Upper lobe of left lung (tissue), 6 donors: ENCODE measurements at regions not wholly inside any gene's neighbourhood (a gene's known extent, or its start where the extent isn't known, plus 50 kb on each side); places are given as distances from the start of the nearest gene placed in this dataset.

Experiments used
- ATAC-seq, 2 donors: fragments of 200-7000 bp; cut with Tn5 transposase; one replicate each; pipeline ENCODE4 v1.9.1; 2022; ENCODE audit warnings: mild to moderate bottlenecking in 2 of 2, moderate library complexity in 2 of 2; ENCODE audit not compliant: low FRiP score in 2 of 2
- DNase-seq, 2 donors: peaks; one replicate each; pipeline ENCODE4 v3.0.0-alpha.2; 2019 to 2020
- H3K27ac ChIP-seq, 4 donors: fragments of 200-600 bp; sonication (generic); one replicate each; pipeline ENCODE4 v1.5.1; 2016 to 2019
- H3K27me3 ChIP-seq, 4 donors: fragments of 200-600 bp; sonication (generic); one replicate each; pipeline ENCODE4 v1.5.1; 2017 to 2019
- H3K36me3 ChIP-seq, 4 donors: fragments of 200-600 bp; sonication (generic); one replicate each; pipeline ENCODE4 v1.5.1; 2016 to 2019
- H3K4me1 ChIP-seq, 4 donors: fragments of 200-600 bp; sonication (generic); one replicate each; pipeline ENCODE4 v1.5.1; 2018 to 2019
- H3K4me3 ChIP-seq, 4 donors: fragments of 200-600 bp; sonication (generic); one replicate each; pipeline ENCODE4 v1.5.1; 2017 to 2019; ENCODE audit warnings: mild to moderate bottlenecking in 2 of 4, moderate library complexity in 1 of 4
- H3K9me3 ChIP-seq, 4 donors: fragments of 200-600 bp; sonication (generic); one replicate each; pipeline ENCODE4 v1.5.1; 2018 to 2019
- CTCF ChIP-seq, 6 experiments: fragments of 450-650 bp in 4 of 6; fragments of 200-600 bp in 2 of 6; sonication (generic) in 2 of 6; IDR thresholded peaks; one replicate each; pipeline ENCODE4 v1.5.1; 2016 to 2019; ENCODE audit warnings: antibody characterized with exemption in 6 of 6
- EP300 ChIP-seq, 4 donors: sonication (generic); formaldehyde crosslinking; IDR thresholded peaks; one replicate each; pipeline ENCODE4 v1.5.1; 2017; ENCODE audit warnings: antibody characterized with exemption in 4 of 4, control low read depth in 2 of 4
- POLR2A ChIP-seq, 4 donors: fragments of 450-650 bp; IDR thresholded peaks; one replicate each; pipeline ENCODE4 v1.5.1; 2016 to 2017; ENCODE audit warnings: antibody characterized with exemption in 4 of 4, mild to moderate bottlenecking in 2 of 4
- POLR2AphosphoS5 ChIP-seq, 2 donors: sonication (generic); formaldehyde crosslinking; IDR thresholded peaks; one replicate each; pipeline ENCODE4 v1.5.1; 2017; ENCODE audit warnings: antibody characterized with exemption in 2 of 2
- WGBS, 2 donors: methylation state at CpG; one replicate each; pipeline ENCODE4 v1.1.5; 2017 to 2018; 5-methylcytosine and 5-hydroxymethylcytosine counted together
- donor health status: DM: no; HTN: no; CAD: no; lungs with moderate emphysema.
- donor health status: DM: no; HTN: yes; CAD: no; lungs with severe emphysema.

- Histone ChIP-seq H3K9me3 (no peaks in the 10 kb centered on the region), H3K4me3 (no peak overlapping the region), H3K4me1 (peaks cover 3 to 9% (median 4%) of the 10 kb centered on the region in 4 donors), H3K36me3 (peaks cover 0 to 8% (median 0%) of the 10 kb centered on the region in 4 donors), H3K27me3 (no peaks in the 10 kb centered on the region), H3K27ac (no peak overlapping the region)
- ATAC-seq (peak in 1 of 2 donors; percentile 17), DNase-seq (peak in 1 of 2 donors; percentile 61)
- 94% methylated on average over 4 to 11 of the region's 11 CpGs for WGBS, 2 donors
- TF ChIP-seq CTCF (IDR thresholded peaks at IDR 0.05) (no peak), EP300 (IDR thresholded peaks at IDR 0.05) (no peak), POLR2AphosphoS5 (IDR thresholded peaks at IDR 0.05) (no peak), POLR2A (IDR thresholded peaks at IDR 0.05) (no peak)
Measured at GRCh38 chr17:83005639-83006038, 73.8 kb upstream of the METRNL start.

- no peak for TF ChIP-seq POLR2AphosphoS5 (IDR thresholded peaks at IDR 0.05)
- TF ChIP-seq POLR2A (IDR thresholded peaks at IDR 0.05), result no peak
- TF ChIP-seq EP300 (IDR thresholded peaks at IDR 0.05), result no peak
Measured at GRCh38 chr17:83006515-83007455, 72.6 kb upstream of the METRNL start.

GRCh38 chr17:83007504-83008185 is 71.8 kb upstream of the METRNL start:
- H3K36me3 ChIP-seq, result peaks cover 0 to 8% (median 0%) of the 10 kb centered on the region in 4 donors
- H3K27me3 ChIP-seq, result no peaks in the 10 kb centered on the region
- ATAC-seq (peak in 1 of 2 donors; percentile 30), DNase-seq (peak in 1 of 2 donors; percentile 59)
- no peak overlapping the region for H3K27ac ChIP-seq
- H3K4me1 ChIP-seq, result peaks cover 5 to 11% (median 7%) of the 10 kb centered on the region in 4 donors
- H3K9me3 ChIP-seq, result no peaks in the 10 kb centered on the region
- WGBS, 2 donors, result 81 to 83% methylated on average over 24 to 33 of the region's 33 CpGs
- no peak overlapping the region for H3K4me3 ChIP-seq
- TF ChIP-seq POLR2AphosphoS5 (IDR thresholded peaks at IDR 0.05) (no peak), POLR2A (IDR thresholded peaks at IDR 0.05) (no peak), CTCF (IDR thresholded peaks at IDR 0.05) (no peak), EP300 (IDR thresholded peaks at IDR 0.05) (no peak)

More at GRCh38 chr17:83006515-83007455, 72.6 kb upstream of the METRNL start:
- peaks cover 0 to 8% (median 0%) of the 10 kb centered on the region in 4 donors for H3K36me3 ChIP-seq
- no peak overlapping the region for H3K4me3 ChIP-seq
- peaks cover 4 to 10% (median 5%) of the 10 kb centered on the region in 4 donors for H3K4me1 ChIP-seq
- no peak overlapping the region for H3K27ac ChIP-seq
- ATAC-seq, result no peak
- no peaks in the 10 kb centered on the region for H3K9me3 ChIP-seq
- peak in 1 of 2 donors; percentile 64 for DNase-seq
- WGBS, 2 donors, result 82 to 91% methylated on average over 18 to 38 of the region's 38 CpGs
- no peaks in the 10 kb centered on the region for H3K27me3 ChIP-seq

GRCh38 chr17:83008186-83008510 is 71.3 kb upstream of the METRNL start:
- H3K9me3 ChIP-seq, result no peaks in the 10 kb centered on the region
- no peak overlapping the region for H3K27ac ChIP-seq
- WGBS, 2 donors, result 70 to 71% methylated on average over 8 to 9 of the region's 9 CpGs
- no peak overlapping the region for H3K4me3 ChIP-seq
- peaks cover 5 to 16% (median 12%) of the 10 kb centered on the region in 4 donors for H3K4me1 ChIP-seq
- ATAC-seq (no peak), DNase-seq (no peak)
- peaks cover 0 to 8% (median 0%) of the 10 kb centered on the region in 4 donors for H3K36me3 ChIP-seq
- H3K27me3 ChIP-seq, result no peaks in the 10 kb centered on the region
- TF ChIP-seq POLR2AphosphoS5 (IDR thresholded peaks at IDR 0.05), result no peak
- TF ChIP-seq EP300 (IDR thresholded peaks at IDR 0.05), result no peak
- no peak for TF ChIP-seq POLR2A (IDR thresholded peaks at IDR 0.05)
- TF ChIP-seq CTCF (IDR thresholded peaks at IDR 0.05), result no peak

GRCh38 chr17:83008526-83008925 is 70.9 kb upstream of the METRNL start:
- DNase-seq (peak in 1 of 2 donors; percentile 73), ATAC-seq (no peak)
- H3K27me3 ChIP-seq, result no peaks in the 10 kb centered on the region
- no peak overlapping the region for H3K4me3 ChIP-seq
- peaks cover 5 to 19% (median 13%) of the 10 kb centered on the region in 4 donors for H3K4me1 ChIP-seq
- no peak overlapping the region for H3K27ac ChIP-seq
- H3K36me3 ChIP-seq, result peaks cover 0 to 8% (median 0%) of the 10 kb centered on the region in 4 donors
- no peak for TF ChIP-seq EP300 (IDR thresholded peaks at IDR 0.05)
- no peak for TF ChIP-seq CTCF (IDR thresholded peaks at IDR 0.05)
- no peak for TF ChIP-seq POLR2AphosphoS5 (IDR thresholded peaks at IDR 0.05)
- no peak for TF ChIP-seq POLR2A (IDR thresholded peaks at IDR 0.05)
- WGBS, 2 donors, result 92 to 94% methylated on average over 4 to 23 of the region's 23 CpGs
- no peaks in the 10 kb centered on the region for H3K9me3 ChIP-seq
